GM20431 (cell line): ENCODE measurements at regions not wholly inside any gene's neighbourhood (a gene's known extent, or its start where the extent isn't known, plus 50 kb on each side); places are given as distances from the start of the nearest gene placed in this dataset.

Experiments
- in situ Hi-C: fragments of 300-500 bp; cut with MseI, MboI; formaldehyde crosslinking; loops from one replicate; pipeline ENCODE4 v1.15.0; 2020; ENCODE audit warnings: low sequenced_read_pairs; ENCODE audit not compliant: unreplicated experiment

DNA sequence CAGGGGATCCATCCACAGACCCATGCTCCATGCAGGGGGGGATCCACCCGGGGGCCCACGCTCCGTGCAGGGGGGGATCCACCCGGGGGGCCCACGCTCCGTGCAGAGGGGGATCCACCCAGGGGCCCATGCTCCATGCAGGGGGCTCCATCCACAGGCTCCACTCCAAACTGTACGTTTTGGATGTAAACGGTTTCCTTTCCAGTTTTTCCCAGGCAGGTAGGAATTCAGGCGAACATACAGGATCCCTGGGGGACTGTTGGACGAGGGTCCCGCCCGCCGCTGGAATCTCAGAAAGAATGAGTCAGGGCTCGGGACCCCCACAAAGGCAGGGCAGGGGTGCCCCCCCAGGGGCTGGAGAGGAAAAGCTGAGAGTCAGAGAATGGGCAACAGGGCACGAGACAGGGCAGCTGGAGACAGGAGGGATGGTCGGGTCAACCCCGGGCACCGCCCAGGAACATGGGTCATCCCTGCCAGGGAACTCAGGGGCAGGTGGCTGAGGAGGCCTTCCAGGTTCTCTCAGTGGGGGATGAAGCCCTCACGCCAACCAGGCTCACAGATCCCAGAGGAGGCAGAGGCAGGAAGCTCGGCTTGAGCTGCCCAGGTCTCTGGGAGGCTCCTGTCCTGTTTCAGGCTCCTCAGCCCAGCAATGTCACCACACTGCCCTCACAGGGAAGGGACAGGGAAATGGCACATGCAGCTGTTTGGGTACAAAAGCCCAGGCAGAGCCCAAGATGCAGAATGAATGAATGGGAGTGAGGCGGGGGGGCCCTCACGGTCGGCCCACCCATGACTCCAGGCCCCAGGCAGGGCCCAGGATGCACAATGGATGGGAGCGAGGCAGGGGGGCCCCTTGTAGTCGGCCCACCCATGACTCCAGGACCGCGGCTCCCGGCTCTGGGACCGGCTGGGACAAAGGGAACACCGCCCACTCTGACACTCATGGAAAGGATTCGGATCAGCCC lies 200.2 kb downstream of the BRD1 start:
- in situ Hi-C loops: no loop called here

DNA sequence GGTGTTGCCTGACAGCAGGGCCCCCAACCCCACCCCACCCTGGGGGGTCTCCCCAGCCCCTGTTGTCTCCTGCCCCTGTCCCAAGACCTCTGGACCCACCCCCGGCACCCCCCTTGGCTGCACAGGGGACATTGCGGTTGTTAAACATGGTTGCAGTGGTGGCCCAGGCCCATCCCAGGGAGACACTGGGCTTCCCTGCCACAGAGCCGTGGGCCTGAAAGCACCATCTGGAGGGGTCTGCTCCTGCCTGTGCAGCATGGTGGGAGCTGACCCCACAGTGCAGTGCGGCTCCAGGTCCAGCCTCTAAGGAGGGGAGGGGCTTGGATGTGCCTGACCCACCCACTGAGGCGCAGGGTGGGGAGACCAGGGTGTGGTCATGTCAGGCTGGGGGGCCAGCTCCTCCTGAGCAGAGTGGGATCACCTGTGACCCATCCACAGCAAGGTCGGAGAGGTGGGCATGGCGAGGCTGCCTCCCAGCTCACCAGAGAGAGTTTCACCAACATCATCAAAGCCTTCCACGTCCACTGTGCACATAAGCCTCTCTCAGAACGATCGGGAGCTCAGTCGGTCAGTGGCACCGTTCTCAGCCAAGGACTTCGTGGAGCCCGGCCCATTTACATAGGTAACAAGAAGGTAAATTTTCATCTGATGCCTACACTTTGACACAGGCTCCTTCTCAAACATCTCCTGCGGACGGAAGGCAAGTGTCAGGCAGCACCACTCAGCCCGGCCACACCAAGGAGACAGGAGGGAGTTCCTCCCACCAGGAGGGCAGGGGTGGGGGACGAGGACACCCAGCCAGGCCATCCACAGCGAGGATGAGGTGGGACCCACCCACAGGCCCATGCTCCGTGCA lies 201.1 kb downstream of the BRD1 start:
- in situ Hi-C loops: no loop called here

DNA sequence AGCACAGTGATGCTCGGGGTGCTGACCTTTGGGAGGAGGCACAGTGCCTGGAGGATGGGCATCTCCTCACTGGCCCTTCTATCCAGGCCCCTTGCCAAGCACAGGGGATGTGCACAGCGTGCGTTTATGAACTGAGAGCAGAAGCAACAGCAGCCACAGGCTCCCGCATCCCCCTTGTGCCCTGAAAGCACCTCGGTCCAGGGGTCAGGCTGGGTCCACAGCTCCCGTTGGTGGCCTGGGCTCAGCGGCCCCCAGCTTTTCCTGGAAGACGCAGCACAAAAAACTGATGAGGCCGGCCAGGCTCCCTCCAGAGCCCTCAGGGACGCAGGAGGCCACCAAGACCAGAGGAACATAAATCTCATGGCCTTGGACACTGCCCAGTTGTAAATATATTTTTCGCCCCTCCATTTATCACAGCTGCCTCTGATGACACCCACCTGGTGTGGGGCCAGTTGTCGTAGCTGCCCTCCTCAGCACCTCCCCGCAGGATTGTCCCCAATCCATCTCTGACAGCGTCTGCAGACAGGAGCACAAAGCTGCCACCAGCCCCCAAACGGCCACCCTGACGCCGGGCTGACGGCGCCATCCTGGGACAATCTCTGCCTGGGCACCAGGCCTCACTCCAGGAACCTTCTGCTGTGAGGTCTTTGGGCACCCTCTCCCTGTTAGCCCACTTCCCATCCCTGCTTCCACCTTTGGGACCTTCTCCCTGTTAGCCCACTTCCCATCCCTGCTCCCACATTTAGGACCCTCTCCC lies 203.1 kb downstream of the BRD1 start:
- in situ Hi-C loops: no loop called here

DNA sequence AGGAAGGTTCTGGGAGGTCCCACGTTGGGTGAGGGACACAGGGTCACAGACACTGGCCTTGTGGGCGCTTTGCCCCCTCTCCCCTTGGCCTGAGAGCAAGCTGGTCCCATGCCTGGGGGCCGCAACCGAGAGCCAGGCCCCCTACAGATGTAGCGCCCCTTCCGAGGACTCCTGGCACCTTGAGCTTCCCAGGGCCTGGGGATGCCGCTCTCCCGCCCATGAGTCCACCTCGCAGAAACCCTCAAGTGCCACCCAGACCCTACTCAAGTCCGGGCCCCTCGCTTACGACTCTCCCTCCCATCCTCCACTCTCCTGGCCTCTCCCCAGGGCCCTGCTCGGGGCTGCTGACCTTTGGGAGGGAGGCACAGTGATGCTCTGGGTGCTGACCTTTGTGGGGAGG lies 204.0 kb downstream of the BRD1 start:
- in situ Hi-C loops: no loop called here

DNA sequence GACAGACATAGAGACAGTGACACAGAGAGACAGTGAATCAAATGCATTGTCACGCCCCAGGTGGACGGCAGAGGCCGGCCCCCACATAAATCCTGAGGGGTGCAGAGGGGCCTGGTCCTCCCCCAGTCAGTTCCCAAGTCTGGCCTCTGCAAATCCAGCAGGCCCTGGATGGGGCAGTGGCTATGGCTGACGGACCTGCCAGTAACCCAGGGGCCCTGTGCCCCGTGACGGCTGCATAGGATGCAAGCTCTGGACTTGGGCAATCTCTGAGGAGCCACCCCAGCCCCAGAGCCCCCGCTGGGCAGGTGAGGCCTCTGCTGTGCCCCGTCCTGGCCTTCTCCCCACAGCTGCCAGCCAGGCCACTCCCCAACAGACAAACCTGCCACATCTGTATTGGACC lies 204.5 kb downstream of the BRD1 start:
- in situ Hi-C loops: no loop called here

DNA sequence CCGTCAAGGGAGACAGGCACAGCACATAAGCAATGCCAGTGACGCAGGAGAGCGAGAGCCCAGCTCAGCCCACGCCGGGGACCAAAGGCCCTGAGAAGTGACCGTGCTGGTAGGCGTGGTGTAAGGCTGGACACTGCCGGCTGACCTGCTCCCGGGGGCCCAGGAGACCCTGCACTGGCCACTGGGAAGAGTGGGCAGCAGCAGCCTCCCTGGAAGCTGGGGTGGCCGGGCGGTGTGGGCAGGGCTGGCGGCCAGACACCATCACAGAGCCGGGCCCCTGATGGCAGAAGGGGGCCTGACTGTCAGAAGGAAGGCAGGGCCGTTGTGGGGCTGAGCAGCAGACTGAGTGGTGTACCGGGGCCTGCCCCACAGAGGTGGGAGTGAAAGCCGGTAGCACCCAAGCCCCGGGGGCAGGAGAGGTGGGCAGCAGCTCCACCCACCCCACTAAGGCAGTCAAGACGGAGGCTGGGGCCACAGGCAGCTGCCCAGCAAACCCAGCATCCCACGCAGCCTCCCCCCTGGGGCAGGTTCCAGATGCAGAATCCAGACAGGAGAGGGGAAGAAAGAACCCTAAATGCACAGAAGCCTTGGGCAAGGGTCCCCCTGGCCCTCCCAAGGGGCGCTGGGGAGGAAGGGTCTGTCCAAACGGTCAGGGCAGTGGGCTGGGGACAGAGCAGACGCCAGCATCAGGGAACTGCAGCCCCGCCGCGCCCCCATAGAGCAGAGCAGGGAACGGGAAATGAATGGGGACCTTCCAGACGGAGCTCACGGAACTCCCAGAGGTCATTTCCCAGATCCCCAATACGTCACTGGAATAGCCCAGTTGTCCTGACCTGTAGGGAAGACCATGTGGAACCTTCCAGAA lies 205.2 kb downstream of the BRD1 start:
- in situ Hi-C loops: no loop called here

DNA sequence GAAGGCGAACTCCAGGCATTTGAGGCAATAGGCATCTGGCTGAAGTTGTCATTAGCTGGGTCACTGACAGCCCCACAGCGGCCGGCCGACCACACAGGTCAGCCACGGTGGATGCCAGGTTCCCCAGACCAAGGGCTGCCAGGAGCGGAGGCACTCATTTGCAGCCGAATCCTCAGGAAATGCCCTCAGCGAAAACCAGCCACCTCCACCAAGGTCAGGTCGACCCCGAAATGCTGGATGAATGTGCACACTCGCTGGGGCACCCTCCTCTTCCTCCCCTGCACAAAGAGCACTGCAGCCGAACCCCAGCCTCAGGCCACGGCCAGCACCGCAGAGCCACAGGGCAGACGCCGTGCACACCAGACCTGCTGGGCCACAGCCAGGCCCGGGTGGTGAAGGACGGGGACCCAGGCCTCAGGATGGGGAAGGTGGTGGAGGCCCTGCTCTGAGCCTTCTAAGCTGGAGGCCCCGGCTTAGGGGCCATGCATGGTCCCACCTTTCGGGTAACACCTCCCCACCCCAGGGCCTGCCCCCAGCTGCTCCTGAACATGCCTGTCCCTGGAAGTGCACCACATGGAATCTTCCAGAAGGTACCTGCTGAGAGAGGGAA lies 206.0 kb downstream of the BRD1 start:
- in situ Hi-C loops: no loop called here

DNA sequence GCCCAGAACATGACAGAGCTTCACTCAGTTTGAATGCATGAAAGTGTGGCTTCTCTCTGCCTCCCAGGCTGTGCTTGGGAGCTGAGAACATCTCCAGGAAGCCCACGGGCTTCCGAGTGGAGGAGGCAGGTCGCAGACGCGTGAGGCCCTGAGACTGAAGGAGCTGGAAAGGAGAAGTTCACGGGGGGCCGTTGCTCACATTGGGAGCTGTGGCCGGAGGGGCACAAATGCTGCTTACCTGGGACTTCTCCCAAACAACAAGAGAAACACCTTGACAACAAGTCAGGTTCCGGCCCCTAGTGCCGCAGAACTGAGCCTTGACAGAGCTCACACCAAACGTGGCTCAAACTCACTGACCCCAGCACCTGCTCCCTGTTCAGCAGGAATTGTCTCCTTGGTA lies 207.0 kb downstream of the BRD1 start:
- in situ Hi-C loops: no loop called here

DNA sequence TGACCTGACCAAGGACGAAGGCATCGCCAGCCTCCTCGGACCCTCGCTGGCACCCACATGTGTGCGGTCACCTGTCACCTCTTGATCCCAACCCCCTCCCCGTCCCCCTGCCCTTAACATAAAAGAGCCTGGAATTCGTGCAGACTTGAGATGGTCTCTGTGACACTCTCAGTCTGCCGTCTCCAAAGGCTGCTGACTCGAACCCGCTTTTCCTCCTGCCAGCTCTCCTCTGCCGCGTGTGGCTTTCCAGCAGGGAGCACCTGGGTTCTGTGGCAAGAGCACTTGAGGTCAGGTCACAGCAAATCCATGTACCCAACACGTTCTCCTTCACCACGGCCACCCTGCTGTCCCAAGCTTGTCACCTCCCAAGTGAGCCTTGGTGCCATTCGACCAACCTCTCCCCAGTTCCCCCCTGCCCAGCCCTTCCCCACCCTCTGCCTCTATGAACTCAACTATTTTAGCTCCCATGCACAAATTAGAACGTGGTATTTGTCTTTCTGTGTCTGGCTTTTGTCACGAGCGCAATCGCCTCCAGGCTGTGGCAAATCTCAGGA lies 207.6 kb downstream of the BRD1 start:
- in situ Hi-C loops: no loop called here

DNA sequence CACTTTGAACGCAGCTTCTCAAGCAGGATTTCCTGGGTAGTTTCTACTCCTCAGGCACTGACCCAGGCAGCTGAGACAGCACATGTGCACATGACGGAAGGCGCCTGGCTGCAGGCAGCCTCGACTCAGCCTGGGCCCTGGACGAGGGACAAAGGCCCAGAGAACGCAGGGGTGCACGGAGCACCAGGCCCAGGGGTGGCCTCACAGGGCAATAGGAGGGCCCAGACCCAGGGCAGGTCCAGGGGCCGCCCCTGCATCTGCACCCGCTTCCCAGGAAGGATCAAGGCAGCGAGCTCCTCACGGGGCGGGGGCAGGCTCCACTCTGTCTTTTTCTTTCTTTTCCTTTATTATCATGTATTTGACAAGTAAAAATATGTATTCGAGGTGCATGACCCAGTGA lies 208.4 kb downstream of the BRD1 start:
- in situ Hi-C loops: no loop called here

DNA sequence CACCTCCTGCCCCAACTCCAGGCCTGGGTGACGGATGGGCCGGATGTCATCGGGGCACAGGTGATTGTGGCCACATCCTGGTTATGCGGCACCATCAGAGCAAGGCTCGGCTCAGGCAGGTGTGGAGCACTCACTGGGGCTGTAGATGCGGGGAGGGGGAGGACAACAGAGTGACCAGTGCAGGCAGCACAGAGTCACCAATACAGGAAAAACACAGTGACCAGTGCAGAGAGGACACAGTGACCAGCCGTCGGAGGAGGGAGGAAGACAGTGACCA lies 209.1 kb downstream of the BRD1 start:
- in situ Hi-C loops: no loop called here

DNA sequence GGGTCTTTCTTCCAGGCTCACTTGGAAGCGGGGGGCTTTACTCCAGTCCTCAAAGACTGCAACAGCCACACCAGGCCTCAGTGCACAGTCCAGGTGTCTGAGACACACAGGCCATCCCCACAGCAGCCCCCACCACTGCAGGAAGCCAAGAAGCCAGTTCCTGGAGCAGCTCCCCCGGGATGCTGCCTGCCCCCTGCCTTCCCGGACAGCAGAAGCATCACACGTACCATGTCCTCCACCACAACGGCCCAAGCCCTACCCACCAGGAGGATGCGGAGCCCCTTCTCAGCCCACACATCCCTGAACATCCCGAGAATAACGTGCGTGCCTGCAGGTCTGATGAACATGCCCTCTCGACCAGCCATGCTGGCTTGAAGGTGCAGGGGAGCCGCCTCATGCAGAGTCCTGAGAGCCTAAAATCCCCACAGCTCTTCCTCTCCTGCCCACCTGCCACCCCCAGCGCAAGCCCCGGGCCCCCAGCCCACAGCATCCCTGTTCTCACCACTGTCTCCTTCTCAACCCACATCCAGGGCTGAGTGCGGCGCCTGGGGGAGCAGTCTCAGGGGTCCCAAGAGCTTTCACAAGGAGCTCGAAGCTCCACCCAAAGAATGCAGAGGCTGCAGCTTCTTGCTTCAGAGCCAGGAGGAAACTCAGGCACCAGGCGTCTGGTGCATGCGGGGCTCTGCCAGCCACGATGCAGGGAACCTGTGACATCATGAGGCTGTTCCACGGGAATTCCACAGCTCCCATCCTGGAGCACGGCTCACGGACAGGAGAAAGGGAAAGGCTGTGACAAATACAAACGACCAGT lies 209.6 kb downstream of the BRD1 start:
- in situ Hi-C loops: no loop called here

DNA sequence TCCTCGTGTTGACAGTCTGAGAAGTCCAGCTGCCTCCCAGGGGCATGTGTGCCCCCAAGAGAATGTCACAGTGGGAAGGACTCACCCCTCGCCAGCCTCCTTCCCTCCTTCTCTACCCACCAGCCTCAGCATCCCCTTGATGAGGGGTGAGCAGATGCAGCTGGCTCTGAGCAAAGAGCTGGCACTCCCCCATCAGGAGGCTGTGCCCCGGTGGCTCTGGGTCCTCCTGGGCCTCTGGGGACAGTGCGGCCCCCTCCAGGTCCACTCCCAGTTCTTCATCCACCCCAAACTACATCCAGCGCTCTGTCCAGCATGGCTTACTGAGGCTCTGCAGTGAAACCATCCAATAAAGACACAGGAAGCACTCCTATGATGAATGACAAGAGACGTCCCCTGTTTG lies 210.4 kb downstream of the BRD1 start:
- in situ Hi-C loops: no loop called here

DNA sequence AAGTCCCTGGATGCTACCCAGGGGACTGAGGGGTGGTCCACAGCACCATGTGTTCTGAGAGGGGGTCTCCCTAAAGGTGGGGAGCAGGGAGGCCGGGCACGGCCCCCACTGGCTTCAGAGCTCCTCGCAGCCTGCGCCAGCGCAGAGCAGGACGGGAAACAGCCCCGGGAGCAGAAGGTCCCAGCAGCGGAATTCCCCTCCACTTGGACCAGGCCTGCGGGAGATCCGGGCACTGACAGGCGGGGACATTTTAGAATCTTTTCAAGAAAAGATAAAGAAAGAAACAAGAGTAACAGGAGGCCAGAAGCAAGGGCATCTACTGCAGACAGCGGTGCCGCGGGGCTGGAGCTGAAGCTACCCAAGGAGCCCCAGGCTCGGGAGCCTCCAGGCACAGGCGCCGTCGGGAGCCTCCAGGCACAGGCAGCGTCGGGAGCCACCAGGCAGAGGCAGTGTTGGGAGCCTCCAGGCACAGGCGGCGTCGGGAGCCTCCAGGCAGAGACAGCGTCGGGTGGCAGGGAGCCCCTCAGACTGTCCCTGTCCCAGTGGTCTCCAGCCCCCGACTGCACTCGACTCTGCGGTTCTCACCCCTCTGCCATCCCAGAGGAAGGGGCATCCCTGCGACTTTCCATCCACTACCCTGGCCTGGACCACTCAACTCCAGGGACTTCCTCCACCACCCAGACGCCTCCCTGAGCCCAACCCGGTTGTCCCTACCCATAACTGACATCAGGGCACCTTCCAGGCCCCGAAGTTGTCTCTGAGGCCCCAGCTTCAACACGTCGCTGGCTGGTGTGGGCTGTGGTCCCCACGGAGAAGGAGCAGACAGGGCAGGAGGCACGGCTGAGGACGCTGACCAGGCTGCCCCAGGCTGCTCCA lies 211.1 kb downstream of the BRD1 start:
- in situ Hi-C loops: no loop called here

DNA sequence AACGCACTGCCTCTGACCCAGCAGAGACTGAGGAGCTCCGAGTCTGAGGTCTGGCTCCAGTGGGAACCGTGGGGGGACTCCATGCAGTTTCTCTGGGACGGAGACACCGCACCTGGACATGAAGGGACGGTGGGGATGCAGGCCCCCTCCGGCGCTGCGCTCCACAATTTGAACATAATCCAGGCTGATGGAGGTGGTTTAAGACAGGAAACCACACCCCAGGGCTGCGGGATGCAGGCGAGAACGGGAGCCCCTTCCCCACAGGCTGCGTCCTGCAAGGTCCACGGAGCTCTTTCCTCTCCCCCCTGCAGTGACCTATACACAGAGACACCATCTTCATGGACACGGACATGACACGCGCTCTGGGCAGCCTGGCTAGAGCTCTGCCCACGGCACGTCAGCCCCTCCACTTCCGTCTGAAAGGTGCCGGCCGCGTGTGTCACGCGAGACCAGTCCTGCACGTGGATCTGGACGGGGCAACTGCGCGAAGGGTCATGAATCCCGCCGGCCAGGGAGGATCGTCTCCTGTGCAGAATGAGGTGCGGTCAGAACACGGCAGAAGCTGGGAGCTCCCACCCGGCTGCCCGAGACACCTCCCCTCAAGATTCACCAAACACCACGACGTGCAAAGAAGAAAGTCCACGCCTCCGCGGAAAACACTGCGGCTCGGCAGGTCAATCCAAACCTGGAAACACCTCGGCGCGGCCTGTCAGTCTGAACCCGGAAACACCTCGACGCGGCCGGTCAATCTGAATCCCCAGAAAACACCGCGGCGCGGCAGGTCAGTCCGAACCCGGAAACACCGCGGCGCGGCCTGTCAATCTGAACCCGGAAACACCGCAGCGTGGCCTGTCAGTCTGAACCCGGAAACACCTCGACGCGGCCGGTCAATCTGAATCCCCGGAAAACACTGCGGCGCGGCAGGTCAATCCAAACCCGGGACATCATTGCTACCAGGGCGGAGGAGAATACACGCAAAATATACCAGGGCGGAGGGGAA lies 212.4 kb downstream of the BRD1 start:
- in situ Hi-C loops: no loop called here
